ENCODE measurements at regions not wholly inside any gene's neighbourhood (a gene's known extent, or its start where the extent isn't known, plus 50 kb on each side); places are given as distances from the start of the nearest gene placed in this dataset.

DNA sequence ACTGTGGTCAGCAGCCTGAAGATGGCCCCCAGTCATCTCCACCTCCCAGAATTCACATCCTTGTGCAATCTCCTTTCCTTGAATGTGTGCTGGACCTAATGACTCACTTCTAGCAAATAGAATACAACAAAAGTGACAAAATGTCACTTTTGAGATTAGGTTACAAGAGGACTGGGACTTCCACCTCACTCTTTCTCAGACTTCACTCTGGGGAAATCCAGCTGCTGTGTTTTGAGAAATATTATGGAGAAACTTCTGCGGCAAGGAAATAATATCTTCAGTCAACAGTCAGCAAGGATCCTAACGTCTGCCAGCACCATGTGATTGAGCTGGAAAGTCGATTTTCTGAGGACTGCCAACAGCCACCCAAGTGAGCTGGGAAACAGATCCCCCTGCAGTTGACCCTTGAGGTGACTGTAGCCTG lies 70.5 kb upstream of the GADD45A start:
- no peak for DNase-seq (ENCODE audit: low read depth, low spot score)
- Histone ChIP-seq H3K27me3 (ENCODE audit: control insufficient read depth, insufficient read depth, low read length) (no peaks in the 10 kb centered on the region), H3K4me3 (ENCODE audit: low read length) (no peak overlapping the region), H3K27ac (ENCODE audit: low read length) (no peak overlapping the region), H3K9me3 (ENCODE audit: control insufficient read depth, insufficient read depth, low read length) (no peaks in the 10 kb centered on the region), H3K36me3 (ENCODE audit: control insufficient read depth, insufficient read depth, low read length) (no peaks in the 10 kb centered on the region), H3K4me1 (ENCODE audit: control insufficient read depth, insufficient read depth, low read length) (no peaks in the 10 kb centered on the region)
- WGBS (ENCODE audit: insufficient coverage, insufficient read length) = no CpG with 5 or more reads among the region's 3 CpGs

GRCh38 chr1:67615886-67616285 lies 69.1 kb upstream of the GADD45A start:
- WGBS (ENCODE audit: insufficient coverage, insufficient read length) = no CpG with 5 or more reads among the region's 1 CpG
- no peak for DNase-seq (ENCODE audit: low read depth, low spot score)
- no peaks in the 10 kb centered on the region for H3K36me3 ChIP-seq (ENCODE audit: control insufficient read depth, insufficient read depth, low read length)
- no peaks in the 10 kb centered on the region for H3K4me1 ChIP-seq (ENCODE audit: control insufficient read depth, insufficient read depth, low read length)
- no peak overlapping the region for H3K27ac ChIP-seq (ENCODE audit: low read length)
- H3K4me3 ChIP-seq (ENCODE audit: low read length) = no peak overlapping the region
- H3K27me3 ChIP-seq (ENCODE audit: control insufficient read depth, insufficient read depth, low read length) = no peaks in the 10 kb centered on the region
- H3K9me3 ChIP-seq (ENCODE audit: control insufficient read depth, insufficient read depth, low read length) = no peaks in the 10 kb centered on the region

DNA sequence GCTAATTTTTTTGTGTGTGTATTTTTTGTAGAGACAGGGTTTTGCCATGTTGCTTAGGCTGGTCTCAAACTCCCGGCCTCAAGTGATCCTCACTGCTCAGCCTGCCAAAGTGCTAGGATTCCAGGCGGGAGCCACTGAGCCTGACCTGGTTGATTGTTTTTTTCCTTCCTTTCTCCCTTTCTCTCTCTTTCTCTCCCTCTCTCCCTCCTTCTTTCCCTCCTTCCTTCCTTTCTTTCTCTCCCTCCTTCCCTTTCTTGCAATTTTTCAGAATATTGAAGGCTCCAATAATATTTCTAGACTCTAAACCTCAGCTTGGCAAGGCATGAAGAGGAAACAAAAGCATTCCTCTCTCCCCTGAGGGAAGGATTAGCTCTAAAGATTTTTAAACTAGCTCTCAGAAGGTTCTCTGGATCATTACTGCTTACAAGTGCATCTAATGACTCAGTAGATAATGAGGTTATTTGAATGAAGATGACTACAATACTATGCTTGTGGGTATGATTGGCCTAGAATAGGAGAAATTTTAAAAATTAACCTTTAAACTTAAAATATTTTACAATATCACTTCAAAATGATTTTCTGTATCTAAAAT lies 68.5 kb upstream of the GADD45A start:
- H3K9me3 ChIP-seq (ENCODE audit: control insufficient read depth, insufficient read depth, low read length) = no peaks in the 10 kb centered on the region
- no peaks in the 10 kb centered on the region for H3K4me1 ChIP-seq (ENCODE audit: control insufficient read depth, insufficient read depth, low read length)
- no CpG with 5 or more reads among the region's 2 CpGs for WGBS (ENCODE audit: insufficient coverage, insufficient read length)
- no peak overlapping the region for H3K4me3 ChIP-seq (ENCODE audit: low read length)
- no peak for DNase-seq (ENCODE audit: low read depth, low spot score)
- H3K36me3 ChIP-seq (ENCODE audit: control insufficient read depth, insufficient read depth, low read length) = no peaks in the 10 kb centered on the region
- no peak overlapping the region for H3K27ac ChIP-seq (ENCODE audit: low read length)
- no peaks in the 10 kb centered on the region for H3K27me3 ChIP-seq (ENCODE audit: control insufficient read depth, insufficient read depth, low read length)

DNA sequence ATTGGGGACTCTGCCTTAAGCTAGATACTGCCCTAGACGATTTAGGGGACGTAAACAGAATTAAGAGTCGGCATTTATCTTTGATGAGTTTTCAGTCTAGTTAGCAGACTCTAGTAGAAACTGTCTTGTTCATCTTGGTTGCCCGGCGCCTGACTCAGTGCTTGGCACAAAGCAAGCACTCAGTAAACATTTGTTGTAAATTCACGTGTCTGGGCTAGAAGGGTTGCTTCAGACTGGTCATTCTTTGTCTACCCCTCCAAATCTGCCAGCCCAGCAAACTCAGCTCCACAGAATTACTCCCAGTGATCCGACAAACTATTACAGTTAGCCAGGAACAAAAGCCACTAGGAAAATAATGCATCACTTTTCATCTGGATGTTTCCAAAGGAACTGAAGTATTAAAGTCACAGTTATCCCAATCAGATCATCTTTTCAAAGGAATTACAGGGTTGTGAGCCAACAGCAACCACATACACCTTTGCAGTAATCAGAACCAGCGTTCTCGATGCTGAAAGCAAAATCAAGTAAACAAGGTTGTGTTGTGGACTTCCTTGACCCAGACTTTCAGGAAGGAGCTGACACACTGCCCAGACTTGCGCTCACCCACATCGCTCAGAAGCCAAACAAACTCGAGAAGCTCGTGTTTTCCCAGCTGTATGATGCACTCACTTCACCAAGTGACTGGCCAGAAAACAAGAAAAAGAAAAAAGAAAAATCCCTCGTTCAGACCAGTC lies 66.5 kb upstream of the GADD45A start:
- Histone ChIP-seq H3K27ac (ENCODE audit: low read length) (no peak overlapping the region), H3K27me3 (ENCODE audit: control insufficient read depth, insufficient read depth, low read length) (no peaks in the 10 kb centered on the region), H3K36me3 (ENCODE audit: control insufficient read depth, insufficient read depth, low read length) (no peaks in the 10 kb centered on the region), H3K9me3 (ENCODE audit: control insufficient read depth, insufficient read depth, low read length) (no peaks in the 10 kb centered on the region), H3K4me1 (ENCODE audit: control insufficient read depth, insufficient read depth, low read length) (no peaks in the 10 kb centered on the region), H3K4me3 (ENCODE audit: low read length) (no peak overlapping the region)
- DNase-seq (ENCODE audit: low read depth, low spot score) = no peak
- WGBS (ENCODE audit: insufficient coverage, insufficient read length) = no CpG with 5 or more reads among the region's 14 CpGs

- H3K9me3 ChIP-seq (ENCODE audit: control insufficient read depth, insufficient read depth, low read length) = no peaks in the 10 kb centered on the region
- no CpG with 5 or more reads among the region's 2 CpGs for WGBS (ENCODE audit: insufficient coverage, insufficient read length)
- H3K4me3 ChIP-seq (ENCODE audit: low read length) = no peak overlapping the region
- no peak overlapping the region for H3K27ac ChIP-seq (ENCODE audit: low read length)
- DNase-seq (ENCODE audit: low read depth, low spot score) = no peak
- H3K27me3 ChIP-seq (ENCODE audit: control insufficient read depth, insufficient read depth, low read length) = no peaks in the 10 kb centered on the region
- H3K36me3 ChIP-seq (ENCODE audit: control insufficient read depth, insufficient read depth, low read length) = no peaks in the 10 kb centered on the region
- H3K4me1 ChIP-seq (ENCODE audit: control insufficient read depth, insufficient read depth, low read length) = no peaks in the 10 kb centered on the region
These were observed 65.9 kb upstream of the GADD45A start for GRCh38 chr1:67619080-67619479.

- WGBS (ENCODE audit: insufficient coverage, insufficient read length) = no CpG with 5 or more reads among the region's 3 CpGs
- no peak overlapping the region for H3K27ac ChIP-seq (ENCODE audit: low read length)
- no peak for DNase-seq (ENCODE audit: low read depth, low spot score)
These were observed 61.1 kb upstream of the GADD45A start for GRCh38 chr1:67623906-67624305.

DNA sequence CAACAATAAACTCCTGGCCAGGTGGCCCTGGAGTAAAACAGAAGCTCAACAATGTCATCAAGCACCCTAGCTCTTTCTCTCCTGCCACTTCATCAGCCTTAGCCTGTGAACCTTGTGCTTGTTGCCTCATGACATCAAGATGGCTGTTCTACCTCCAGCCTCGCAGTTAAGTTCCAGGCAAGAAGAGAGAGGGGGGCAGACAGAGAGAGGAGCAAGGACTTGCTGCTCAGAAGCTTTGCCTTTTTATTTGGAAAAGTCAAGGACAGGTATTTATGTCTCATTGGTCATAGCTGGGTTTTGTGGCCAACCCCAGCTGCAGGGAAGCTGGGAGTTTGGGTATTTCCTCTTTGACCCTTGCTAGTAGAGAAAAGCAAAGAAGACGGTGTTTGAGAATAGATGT lies 60.3 kb upstream of the GADD45A start:
- WGBS (ENCODE audit: insufficient coverage, insufficient read length) = no CpG with 5 or more reads among the region's 2 CpGs
- H3K9me3 ChIP-seq (ENCODE audit: control insufficient read depth, insufficient read depth, low read length) = no peaks in the 10 kb centered on the region
- no peaks in the 10 kb centered on the region for H3K36me3 ChIP-seq (ENCODE audit: control insufficient read depth, insufficient read depth, low read length)
- no peak overlapping the region for H3K4me3 ChIP-seq (ENCODE audit: low read length)
- no peak overlapping the region for H3K27ac ChIP-seq (ENCODE audit: low read length)
- H3K27me3 ChIP-seq (ENCODE audit: control insufficient read depth, insufficient read depth, low read length) = no peaks in the 10 kb centered on the region
- no peak for DNase-seq (ENCODE audit: low read depth, low spot score)
- no peaks in the 10 kb centered on the region for H3K4me1 ChIP-seq (ENCODE audit: control insufficient read depth, insufficient read depth, low read length)

More at GRCh38 chr1:67623906-67624305, 61.1 kb upstream of the GADD45A start:
- no peak overlapping the region for H3K4me3 ChIP-seq (ENCODE audit: low read length)
- no peaks in the 10 kb centered on the region for H3K9me3 ChIP-seq (ENCODE audit: control insufficient read depth, insufficient read depth, low read length)
- no peaks in the 10 kb centered on the region for H3K36me3 ChIP-seq (ENCODE audit: control insufficient read depth, insufficient read depth, low read length)
- H3K27me3 ChIP-seq (ENCODE audit: control insufficient read depth, insufficient read depth, low read length) = no peaks in the 10 kb centered on the region
- no peaks in the 10 kb centered on the region for H3K4me1 ChIP-seq (ENCODE audit: control insufficient read depth, insufficient read depth, low read length)

DNA sequence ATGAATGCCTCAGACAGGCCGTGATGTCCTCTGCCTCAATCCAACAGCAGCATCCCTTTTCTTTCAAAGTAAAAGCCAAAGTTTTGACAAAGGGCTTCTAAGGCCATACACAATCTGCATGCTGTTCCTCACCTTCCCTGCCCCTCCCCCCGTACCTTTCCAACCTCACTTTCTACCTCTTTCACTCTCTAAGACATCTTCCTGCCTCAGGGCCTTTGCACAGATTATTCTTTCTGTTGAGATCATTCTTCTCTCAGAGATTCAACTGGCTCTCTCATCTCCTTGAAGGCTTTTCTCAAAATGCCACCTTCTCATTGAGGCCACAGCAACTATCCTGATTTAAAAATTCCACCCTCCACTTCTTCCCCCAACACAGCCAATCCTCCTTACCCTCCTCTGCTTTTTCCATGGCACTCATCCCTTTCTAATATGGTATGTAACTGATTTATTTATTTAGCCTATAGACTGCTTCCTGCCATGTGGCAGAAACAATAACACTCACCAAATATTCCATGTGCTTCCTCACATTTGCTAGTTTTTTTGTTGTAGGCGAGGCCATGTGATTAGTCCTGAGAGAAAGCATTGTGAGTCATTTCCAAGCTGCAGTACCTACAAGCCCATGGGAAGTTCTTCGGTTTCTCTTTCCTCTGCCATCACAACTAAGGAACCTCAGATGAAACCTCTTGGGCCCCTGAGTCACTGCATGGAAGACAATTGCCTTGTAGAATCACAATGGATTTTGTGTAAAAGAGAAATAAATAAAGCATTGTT lies 58.7 kb upstream of the GADD45A start:
- H3K9me3 ChIP-seq (ENCODE audit: control insufficient read depth, insufficient read depth, low read length) = no peaks in the 10 kb centered on the region
- H3K4me1 ChIP-seq (ENCODE audit: control insufficient read depth, insufficient read depth, low read length) = no peaks in the 10 kb centered on the region
- H3K27ac ChIP-seq (ENCODE audit: low read length) = no peak overlapping the region
- no peaks in the 10 kb centered on the region for H3K27me3 ChIP-seq (ENCODE audit: control insufficient read depth, insufficient read depth, low read length)
- DNase-seq (ENCODE audit: low read depth, low spot score) = no peak
- WGBS (ENCODE audit: insufficient coverage, insufficient read length) = no CpG with 5 or more reads among the region's 4 CpGs
- no peaks in the 10 kb centered on the region for H3K36me3 ChIP-seq (ENCODE audit: control insufficient read depth, insufficient read depth, low read length)
- no peak overlapping the region for H3K4me3 ChIP-seq (ENCODE audit: low read length)

- Histone ChIP-seq H3K27me3 (ENCODE audit: control insufficient read depth, insufficient read depth, low read length) (no peaks in the 10 kb centered on the region), H3K9me3 (ENCODE audit: control insufficient read depth, insufficient read depth, low read length) (no peaks in the 10 kb centered on the region), H3K27ac (ENCODE audit: low read length) (no peak overlapping the region), H3K36me3 (ENCODE audit: control insufficient read depth, insufficient read depth, low read length) (no peaks in the 10 kb centered on the region), H3K4me1 (ENCODE audit: control insufficient read depth, insufficient read depth, low read length) (no peaks in the 10 kb centered on the region), H3K4me3 (ENCODE audit: low read length) (no peak overlapping the region)
- no peak for DNase-seq (ENCODE audit: low read depth, low spot score)
- WGBS (ENCODE audit: insufficient coverage, insufficient read length) = no CpG with 5 or more reads among the region's 1 CpG
These were observed 58.2 kb upstream of the GADD45A start for GRCh38 chr1:67626861-67627235.

- no peaks in the 10 kb centered on the region for H3K4me1 ChIP-seq (ENCODE audit: control insufficient read depth, insufficient read depth, low read length)
- H3K27ac ChIP-seq (ENCODE audit: low read length) = no peak overlapping the region
- H3K27me3 ChIP-seq (ENCODE audit: control insufficient read depth, insufficient read depth, low read length) = no peaks in the 10 kb centered on the region
- H3K36me3 ChIP-seq (ENCODE audit: control insufficient read depth, insufficient read depth, low read length) = no peaks in the 10 kb centered on the region
- no peak for DNase-seq (ENCODE audit: low read depth, low spot score)
- no peaks in the 10 kb centered on the region for H3K9me3 ChIP-seq (ENCODE audit: control insufficient read depth, insufficient read depth, low read length)
- H3K4me3 ChIP-seq (ENCODE audit: low read length) = no peak overlapping the region
- WGBS (ENCODE audit: insufficient coverage, insufficient read length) = no CpG with 5 or more reads among the region's 3 CpGs
These were observed 57.7 kb upstream of the GADD45A start for GRCh38 chr1:67627336-67627735.

Data from iPS DF 6.9 (cell line).